Glomerular visceral epithelial cell (primary cell): ENCODE measurements at regions not wholly inside any gene's neighbourhood (a gene's known extent, or its start where the extent isn't known, plus 50 kb on each side); places are given as distances from the start of the nearest gene placed in this dataset.

Source experiments
- DNase-seq: peaks from one replicate; pipeline ENCODE4 v3.0.0-alpha.2; 2016; ENCODE audit errors: extremely low spot score

- no peak for DNase-seq
Measured at GRCh38 chr13:30126903-30127428, 180.4 kb downstream of the KATNAL1 start.

- DNase-seq = peak; percentile 58
Measured at GRCh38 chr13:30125422-30126073, 181.8 kb downstream of the KATNAL1 start.

DNA sequence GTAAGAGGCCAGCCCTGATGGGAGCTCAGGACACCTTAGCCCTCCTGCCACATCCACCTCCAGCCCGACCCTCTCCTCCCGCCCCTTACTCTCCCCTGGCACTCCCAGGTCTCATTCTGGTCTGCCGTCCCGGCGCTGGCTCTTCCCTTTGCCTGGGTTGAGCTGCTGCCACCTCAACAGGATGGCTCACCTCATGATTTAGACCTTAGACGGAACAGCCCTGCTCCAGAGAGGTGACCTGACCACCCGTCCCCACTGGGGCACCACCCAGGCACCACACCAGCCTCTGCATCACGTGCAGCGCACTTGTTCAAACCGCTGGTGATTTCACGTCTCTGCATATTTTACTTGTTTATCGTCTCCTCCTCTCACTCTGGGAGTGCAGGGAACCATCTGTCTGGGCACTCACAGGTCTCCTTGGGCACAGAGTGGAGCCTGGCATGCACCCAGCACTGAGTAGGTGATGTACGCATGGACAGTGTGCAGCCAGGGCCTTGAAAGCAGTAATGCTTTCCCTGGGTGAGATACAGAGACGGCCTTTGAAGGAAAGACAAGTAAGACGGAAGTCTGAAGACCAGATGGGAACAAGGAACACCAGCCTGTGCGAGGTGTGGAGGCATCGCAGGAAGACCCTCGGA, 183.1 kb downstream of the KATNAL1 start:
- DNase-seq = no peak

GRCh38 chr13:30123575-30123974, 183.8 kb downstream of the KATNAL1 start:
- no peak for DNase-seq

- DNase-seq = no peak
Measured at GRCh38 chr13:30121666-30122065, 185.7 kb downstream of the KATNAL1 start.

DNA sequence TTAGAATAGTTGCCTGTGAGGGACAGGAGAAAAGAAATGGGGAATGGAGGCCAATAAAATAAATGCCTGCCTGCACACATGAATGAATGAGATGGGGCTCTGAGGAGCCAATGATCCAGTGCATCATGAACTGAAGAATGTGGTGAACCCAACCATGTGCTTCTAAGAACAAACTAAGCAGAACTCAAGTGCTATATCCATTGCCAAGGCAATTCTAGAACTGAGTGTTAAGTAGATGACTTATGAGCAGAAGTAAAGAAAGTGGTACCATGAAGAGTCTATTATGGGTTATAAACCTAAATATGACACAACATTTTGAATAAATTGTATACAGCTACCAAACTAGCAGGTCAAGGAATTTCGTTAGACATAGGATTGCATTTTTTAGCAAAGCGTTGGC, 186.1 kb downstream of the KATNAL1 start:
- no peak for DNase-seq

DNA sequence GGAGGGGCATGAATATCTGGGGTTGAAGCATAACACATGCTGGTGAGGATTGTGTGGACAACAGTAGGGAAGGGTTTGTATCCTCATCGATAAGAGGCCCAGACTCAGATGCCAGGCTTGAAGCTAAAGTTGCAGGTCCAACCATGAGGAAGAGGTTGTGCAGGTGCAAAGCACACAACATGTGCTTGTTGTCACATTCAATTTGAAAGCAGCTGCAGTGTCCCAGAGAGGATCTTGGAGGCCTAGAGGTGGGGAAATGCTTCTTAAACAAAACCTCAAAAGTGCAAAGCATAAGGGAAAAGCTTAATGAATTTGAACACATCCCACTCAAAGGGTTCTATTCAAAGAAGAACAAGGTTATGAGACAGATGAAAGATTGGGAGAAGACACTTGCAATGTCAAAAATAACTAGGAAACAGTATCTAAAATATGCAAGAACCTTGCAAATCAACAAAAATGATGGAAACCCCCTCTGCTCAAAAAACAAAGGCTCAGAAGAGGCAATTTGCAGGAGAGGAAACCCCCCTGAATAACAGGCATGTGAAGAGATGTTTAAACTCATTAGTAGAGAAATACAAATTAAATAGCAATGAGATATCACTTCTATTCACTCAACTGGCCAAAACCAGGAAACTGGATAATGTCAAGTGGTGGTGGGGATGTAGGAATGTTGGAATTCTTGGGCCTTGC, 187.1 kb downstream of the KATNAL1 start:
- DNase-seq = no peak

GRCh38 chr13:30119476-30119875, 187.9 kb downstream of the KATNAL1 start:
- peak; percentile 56 for DNase-seq

- DNase-seq = no peak
Measured at GRCh38 chr13:30116379-30116778, 191.0 kb downstream of the KATNAL1 start.

DNA sequence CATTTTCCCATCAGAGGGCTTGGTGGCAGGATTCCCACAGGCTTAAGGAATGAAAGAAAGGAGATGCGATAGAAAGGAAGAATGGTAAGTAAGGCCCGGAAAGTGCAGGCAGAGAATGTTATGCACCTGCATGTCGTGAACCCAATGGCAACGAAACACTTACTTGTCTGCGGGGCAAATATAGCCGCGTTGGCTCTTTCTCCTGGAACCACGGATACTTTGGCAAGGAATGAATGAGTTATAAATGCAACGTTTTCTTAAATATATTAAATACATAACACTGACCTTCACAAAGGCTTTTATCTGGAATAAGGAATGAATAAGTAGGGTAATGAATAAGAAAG, 192.1 kb downstream of the KATNAL1 start:
- DNase-seq = no peak

- DNase-seq = peak; percentile 85
Measured at GRCh38 chr13:30114571-30115256, 192.6 kb downstream of the KATNAL1 start.

- no peak for DNase-seq
Measured at GRCh38 chr13:30113983-30114570, 193.3 kb downstream of the KATNAL1 start.

- DNase-seq = no peak
Measured at GRCh38 chr13:30113551-30113950, 193.8 kb downstream of the KATNAL1 start.

DNA sequence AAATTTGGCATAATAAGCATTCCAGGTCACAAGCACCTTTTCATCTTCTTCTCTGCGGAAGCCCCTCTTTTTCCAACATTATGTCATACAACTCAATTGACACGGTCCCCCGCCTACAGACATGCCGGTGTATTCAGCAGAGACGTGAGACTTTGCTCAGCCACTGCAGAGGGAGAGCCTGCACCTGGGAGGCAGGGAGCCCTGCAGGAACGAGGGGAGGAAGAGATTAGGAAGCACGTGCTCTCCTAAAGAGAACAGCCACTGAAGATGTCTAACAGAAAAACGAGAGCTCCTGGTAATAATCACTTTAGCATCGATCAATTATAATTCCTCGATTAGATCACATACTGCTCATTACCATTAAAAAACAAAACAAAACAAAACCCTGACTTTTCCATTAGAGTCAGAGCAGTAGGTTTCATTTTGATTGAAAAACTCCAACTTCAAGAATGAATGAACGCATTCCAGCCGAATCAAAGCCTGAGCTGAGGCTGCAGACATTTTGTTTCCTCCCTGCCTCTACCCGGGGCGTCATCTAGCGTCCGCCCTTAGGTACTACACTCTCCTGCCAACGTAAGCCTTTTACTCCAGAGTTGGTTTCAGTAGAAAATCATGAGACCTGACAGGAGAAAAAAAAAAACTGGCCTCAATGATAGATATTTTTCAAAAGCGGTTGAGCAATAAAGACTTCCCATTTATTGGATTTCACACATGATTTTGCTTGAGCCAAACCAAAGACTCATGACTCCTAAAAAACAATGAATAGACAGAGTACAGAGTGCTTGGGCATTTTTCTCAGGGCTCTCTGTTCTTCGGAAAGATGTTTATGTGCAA, 194.5 kb downstream of the KATNAL1 start:
- DNase-seq = peak; percentile 81

GRCh38 chr13:30111810-30112209, 195.5 kb downstream of the KATNAL1 start:
- DNase-seq = no peak

GRCh38 chr13:30110301-30111070, 196.9 kb downstream of the KATNAL1 start:
- DNase-seq = no peak

- no peak for DNase-seq
Measured at GRCh38 chr13:30109471-30110135, 197.7 kb downstream of the KATNAL1 start.

DNA sequence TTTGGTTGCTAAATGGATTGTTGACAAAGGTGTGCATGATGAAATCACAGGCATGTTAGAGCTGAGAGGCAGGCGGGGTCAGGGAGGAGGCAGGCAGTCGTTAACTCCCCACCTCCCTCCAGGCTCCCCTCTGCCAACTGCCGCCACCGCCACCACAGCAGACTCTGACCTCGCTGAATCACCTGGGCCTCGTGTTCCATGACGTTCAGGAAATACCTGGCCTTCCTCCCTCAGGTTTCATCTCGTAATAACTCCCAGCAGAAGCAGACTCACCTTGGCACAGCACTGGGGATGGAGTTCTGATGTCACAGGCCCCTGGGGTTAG, 198.5 kb downstream of the KATNAL1 start:
- no peak for DNase-seq

GRCh38 chr13:30108216-30108912, 199.0 kb downstream of the KATNAL1 start:
- no peak for DNase-seq
